ENCODE measurements at regions not wholly inside any gene's neighbourhood (a gene's known extent, or its start where the extent isn't known, plus 50 kb on each side); places are given as distances from the start of the nearest gene placed in this dataset.
"Not testable (repeated sequence)": the region's sequence is repeated elsewhere in the genome, so short reads cannot be mapped to it uniquely, and the experiment has no call there.

DNA sequence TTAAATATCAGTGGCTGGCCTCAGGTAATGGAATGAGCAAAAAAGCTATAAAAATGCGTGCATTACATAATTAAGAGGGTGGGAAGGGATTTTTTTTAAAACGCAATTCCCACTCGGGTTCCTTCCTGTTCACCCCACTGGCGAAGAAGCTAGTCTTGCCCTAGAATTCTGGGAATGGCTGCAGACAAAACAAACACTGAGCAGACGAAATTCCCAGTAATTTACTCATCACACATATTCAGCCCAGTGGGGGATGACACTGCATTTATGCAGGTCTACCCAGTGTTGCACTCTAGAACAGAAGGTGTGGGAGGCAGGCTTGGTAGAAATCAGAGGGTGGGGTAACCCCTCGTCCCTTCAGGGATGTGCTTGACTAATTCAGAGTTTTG lies 2695.0 kb upstream of the DEFB115 start:
- no peak for DNase-seq (ENCODE audit: low read depth in 2 of 2)

DNA sequence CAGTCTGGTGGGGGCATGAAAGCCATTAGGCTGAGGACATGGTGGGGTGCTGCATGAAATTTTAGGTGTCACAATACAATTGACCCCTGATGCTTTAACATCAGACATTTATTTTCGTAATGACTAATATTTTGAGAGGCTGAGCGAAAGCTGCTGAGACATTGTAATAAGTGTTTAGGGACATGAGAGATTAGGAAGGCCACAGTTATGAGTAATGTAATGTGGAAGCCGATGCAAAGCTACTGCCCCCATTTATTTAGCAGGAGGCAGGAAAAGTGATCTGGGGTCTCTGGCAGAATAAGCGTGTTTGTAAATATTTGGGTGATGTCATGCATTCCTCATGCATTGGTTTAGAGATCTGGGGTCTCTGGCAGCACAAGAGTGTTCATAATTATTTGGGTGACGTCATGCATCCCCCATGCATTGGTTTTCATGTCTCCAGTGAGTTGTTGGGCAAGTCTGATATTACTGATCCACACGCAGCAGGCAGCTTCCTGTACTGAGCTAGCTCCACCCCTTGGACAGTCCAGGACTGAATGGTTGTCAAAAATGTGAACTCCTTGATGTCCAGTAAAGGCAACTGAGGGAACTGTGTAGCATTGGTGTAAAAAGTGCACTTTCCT lies 2694.5 kb upstream of the DEFB115 start:
- not testable (repeated sequence) for DNase-seq (ENCODE audit: low read depth in 2 of 2)

DNA sequence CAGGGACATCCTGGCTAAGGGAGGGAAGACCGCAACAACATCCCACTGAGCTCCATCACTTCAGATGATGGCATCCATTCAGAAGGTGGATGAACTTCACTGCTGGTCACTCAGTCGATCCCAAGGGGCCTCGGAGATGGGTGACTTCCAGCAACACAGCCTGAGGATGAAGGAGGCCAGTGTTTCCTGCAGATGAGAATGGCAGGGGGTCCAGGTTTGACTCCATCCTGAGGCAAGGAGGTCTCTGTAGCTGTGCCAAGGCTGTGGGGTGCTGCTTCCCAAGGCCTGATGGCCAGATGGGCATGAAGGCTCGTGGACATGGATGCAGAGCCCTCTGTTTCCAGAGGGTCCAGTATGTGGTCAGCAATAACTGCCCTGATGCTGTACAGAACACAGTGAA lies 2693.4 kb upstream of the DEFB115 start:
- not testable (repeated sequence) for DNase-seq (ENCODE audit: low read depth in 2 of 2)

DNA sequence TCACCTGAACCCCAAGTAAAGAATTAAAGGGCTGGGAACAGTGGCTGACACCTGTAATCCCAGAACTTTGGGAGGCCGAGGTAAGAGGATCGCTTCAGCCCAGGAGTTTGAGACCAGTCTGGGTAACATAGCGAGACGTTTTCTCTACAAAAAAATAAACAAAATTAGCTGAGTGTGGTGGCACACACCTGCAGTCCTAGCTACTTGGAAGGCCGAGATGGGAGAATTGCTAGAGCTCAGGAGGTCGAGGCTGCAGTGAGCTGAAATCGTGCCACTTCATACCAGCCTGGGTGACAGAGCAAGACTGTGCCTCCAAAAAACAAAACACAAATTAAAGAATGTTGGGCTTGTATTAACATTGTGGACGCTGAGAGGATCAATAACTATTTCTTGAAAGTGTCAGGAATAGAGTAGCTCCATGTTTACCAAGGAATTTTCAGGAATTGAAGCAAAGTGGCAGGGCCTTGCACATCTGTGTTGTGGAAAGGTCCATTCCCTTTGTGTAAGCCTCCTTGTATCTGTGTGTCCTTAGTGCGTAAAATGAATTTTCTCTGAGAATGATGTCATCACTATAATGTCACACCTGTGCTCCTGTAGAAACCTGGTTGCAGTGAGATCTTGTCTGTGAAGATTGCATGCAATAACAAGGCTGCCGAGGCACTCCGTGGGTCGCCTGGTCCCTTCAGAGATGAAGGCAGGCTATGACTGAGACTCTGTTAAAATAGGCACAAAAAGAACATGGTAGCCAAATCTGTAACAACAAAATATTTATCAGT lies 2692.6 kb upstream of the DEFB115 start:
- DNase-seq (ENCODE audit: low read depth in 2 of 2), result not testable (repeated sequence)

DNA sequence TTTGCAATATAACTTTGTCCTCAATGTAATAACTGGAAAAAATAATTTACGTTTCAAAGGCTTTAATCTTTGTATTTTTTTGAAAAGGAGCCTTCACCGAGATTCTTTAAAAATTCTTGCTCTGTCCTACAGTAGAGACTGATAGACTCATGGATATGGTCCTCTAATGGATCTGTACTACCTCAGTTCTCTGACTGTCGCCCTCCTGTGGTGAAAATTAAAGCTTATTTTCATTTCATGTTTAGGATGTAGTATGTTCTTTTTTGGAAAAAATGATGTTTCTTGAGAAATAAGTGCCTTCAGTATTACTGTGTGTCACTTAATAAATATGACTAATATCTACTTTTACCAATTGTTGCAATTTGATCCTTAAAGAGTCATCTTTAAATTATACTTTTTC lies 2681.5 kb upstream of the DEFB115 start:
- DNase-seq (ENCODE audit: low read depth in 2 of 2), result not testable (repeated sequence)

DNA sequence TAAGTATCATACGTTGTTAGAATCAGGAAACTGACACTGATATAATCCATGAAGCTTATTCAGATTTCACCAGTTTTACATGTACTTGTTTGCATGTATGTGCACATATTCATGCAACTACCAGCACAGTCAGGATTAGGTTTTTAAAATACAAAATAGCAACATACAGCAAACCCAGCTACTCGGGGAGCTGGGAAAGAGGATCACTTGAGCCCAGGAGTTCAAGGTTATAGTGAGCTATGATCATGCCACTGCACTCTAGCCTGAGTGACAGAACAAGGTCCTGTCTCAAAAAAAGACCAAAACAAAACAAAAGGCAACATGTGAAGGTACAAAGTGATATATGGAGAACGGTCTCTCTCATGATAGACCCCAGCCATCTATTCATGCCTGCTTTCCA lies 2665.8 kb upstream of the DEFB115 start:
- DNase-seq (ENCODE audit: low read depth in 2 of 2), result not testable (repeated sequence)

DNA sequence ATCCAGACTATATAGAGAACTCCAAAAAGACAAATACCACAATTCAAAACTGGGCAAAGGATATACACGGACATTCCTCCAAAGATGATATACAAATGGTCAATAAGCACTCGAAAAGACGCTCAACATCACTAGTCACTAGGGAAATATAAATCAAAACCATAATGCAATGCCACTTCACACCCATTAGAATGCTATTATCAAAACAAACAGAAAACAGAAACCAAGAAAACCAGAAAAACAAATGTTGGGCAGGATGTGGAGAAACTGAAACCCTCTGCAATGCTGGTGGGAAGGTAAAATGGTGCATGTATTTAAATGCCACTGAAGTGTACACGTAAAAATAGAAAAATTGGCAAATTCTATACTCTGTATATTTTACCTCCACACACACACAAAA lies 2664.1 kb upstream of the DEFB115 start:
- not testable (repeated sequence) for DNase-seq (ENCODE audit: low read depth in 2 of 2)

DNA sequence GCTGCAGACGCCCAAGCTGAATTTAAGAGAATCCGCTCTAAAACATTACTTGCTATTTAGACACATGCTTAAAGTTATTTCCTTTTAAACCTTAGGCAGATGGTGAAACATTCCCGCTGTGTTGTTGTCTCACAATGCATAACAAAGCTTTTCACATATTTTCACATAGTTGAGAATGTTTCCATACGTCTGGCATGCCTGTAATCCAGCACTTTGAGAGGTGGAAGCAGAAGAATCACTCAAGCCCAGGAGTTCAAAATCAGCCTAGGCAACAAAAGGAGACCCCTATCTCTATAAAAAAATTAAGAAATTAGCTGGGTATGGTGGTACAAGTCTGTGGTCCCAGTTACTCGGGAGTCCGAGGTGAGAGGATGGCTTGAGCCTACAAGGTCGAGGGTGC lies 2663.0 kb upstream of the DEFB115 start:
- DNase-seq (ENCODE audit: low read depth in 2 of 2), result not testable (repeated sequence)

DNA sequence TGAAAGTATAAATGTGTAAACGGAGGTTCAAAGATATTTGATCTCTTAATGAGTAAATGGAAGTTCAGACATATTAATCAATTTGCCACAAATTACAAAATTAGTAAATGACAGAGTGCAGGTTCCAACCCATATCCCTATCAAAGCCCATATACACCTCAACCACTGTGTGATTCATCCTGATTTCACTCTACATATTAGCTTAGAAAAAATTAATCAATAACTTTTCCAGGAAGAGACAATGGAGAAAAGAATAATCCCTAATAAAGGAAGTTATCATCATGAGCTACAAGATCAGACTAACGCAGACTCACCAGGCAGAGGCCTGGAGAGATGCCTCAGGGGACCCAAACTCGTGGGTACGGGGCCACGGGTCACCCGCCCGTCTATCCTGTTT lies 2655.5 kb upstream of the DEFB115 start:
- DNase-seq (ENCODE audit: low read depth in 2 of 2), result not testable (repeated sequence)

DNA sequence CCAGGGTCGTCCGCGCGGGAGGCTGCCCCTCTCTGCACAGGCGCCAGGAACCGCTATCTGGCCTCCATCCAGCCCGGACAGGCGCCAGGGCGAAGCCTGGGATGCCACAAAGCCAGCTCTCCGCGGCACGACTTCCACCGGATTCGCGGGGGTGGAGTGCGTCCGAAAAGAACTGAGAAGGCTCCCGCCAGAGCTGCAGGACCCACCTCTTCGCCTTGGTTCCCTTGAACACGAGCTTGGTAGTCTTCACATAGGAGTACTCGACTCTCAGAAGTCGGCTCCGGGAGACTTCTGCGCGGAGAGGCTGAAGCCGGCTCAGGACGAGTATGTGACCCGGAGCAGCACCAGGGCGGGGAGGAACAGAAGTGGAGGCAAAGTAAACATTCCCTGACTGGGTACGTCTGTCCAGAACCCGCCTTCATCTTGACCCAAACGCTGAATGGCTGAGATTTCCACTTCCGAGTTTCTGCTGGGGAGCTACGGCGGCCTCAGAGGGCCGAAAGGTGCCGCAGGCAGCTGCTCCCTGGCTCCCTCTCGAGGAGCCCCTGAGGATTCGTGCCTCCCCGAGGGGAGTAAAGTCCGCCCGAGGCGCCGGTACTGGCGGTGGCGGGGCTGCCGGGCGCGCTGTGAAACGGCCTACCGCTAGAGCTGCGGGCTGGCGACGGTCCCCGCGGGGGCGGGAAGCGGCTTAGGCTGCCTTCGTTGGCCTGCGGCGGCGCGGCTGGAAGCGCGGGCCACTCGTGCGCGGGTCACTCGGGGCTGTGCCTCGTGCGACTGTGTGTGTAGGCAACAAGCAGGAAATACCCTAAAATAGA lies 2654.9 kb upstream of the DEFB115 start:
- peak; percentile 62 to 65 for DNase-seq (ENCODE audit: low read depth in 2 of 2)

DNA sequence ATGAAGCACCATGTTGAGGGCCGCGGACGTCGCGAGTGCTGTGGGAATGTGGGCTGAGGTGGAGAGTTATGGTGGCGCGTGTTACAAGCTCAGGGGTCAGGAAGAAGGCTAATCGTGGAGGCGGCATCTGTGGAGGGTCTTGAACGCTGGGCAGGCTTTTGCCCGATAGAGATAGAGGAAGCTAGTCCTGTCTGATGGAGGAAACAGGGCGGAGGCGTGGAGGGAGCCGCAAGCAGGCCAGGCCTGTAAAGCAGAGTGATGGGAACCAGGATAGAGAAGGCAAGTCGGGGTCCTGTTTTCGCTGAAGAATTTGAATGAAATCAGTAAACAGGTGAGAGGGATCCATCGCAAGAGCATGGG lies 2654.3 kb upstream of the DEFB115 start:
- DNase-seq (ENCODE audit: low read depth in 2 of 2), result not testable (repeated sequence)

DNA sequence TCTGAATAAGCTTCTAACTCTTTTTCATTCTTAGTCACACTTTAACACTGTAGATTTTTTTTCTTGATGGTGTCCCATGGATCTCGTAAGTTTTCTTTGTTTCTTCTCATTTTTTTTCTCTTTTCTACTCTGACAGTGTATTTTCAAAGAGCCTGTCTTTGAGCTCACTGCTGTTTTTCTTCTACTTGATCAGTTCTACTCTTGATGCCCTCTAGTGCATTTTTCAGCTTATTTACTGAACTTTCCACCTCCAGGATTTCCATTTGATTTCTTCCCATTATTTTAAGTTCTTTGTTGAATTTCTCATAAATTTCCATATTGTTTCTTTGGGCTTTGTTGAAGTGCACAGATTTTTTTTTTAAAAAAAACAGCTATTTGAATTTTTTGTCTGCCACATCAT lies 2641.1 kb upstream of the DEFB115 start:
- DNase-seq (ENCODE audit: low read depth in 2 of 2), result no peak

DNA sequence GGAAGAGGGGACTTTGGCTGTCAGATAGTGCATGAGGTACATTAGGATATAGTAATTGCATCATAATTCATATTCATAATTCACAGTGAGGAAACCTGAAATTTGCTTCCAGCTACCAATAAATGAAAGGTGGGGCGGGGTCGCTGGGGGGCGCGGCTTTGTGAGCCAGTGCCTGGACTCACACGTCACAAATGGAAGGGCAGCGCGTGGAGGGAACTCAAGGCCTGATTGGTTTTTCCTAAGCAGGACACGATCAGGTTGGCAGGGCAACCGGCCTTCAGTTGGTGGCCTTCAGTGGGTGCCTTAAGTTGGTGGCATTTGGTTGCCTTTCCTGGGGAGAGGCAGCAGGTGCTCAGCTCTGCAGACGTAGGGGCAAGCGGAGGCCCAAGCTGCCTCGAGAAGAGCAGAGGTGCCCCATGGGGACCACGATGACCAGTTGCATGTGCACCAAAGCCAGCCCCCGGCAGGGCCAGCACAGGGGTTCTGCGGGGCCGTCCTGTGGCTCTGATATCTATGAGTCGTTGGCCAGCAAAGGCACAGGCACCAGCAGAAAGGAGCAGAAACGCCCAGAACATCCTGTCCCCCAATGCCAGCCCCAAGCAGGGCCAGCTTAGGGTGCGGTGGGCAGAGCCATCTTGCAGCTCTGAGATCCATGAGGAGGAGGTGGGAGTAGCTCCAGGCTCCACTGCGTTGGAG lies 2637.4 kb upstream of the DEFB115 start:
- not testable (repeated sequence) for DNase-seq (ENCODE audit: low read depth in 2 of 2)

DNA sequence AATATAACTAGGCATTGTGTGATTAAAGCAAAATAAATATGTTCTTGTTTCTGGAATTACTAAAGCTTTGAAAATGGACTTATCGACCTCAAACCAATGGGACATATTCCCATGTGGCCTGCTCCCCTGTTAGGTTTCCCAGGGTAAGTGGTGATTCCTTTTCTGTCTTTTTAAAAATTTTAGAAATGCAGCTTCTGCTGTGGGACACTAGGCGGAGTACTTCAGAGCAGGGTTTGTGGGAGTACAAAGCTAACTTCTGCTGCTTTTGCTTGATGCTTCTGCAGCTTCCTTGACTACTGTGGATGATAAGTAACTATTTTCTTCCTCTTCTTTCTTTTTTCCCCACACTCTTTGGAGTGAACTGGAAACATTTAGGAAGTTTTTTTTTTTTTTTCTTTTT lies 2632.4 kb upstream of the DEFB115 start:
- DNase-seq (ENCODE audit: low read depth in 2 of 2), result not testable (repeated sequence)

DNA sequence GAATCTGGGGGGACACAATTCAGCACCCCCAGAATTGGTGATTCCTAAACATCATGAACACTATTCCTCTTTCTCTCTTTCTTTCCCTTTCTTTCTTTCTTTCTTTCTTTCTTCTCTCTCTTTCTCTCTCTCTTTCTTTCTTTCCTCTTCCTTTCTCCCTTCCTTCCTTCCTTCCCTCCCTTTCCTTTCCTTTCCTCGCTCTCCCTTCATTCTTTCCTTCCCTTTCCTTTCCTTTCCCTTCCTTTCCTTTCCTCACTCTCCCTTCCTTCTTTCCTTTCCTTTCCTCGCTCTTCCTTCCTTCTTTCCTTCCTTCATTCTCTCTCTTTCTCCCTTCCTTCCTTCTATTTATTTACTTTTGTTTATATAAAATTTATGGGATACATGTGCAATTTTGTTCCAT lies 2616.6 kb upstream of the DEFB115 start:
- not testable (repeated sequence) for DNase-seq (ENCODE audit: low read depth in 2 of 2)
